ENCODE measurements at regions not wholly inside any gene's neighbourhood (a gene's known extent, or its start where the extent isn't known, plus 50 kb on each side); places are given as distances from the start of the nearest gene placed in this dataset.

DNA sequence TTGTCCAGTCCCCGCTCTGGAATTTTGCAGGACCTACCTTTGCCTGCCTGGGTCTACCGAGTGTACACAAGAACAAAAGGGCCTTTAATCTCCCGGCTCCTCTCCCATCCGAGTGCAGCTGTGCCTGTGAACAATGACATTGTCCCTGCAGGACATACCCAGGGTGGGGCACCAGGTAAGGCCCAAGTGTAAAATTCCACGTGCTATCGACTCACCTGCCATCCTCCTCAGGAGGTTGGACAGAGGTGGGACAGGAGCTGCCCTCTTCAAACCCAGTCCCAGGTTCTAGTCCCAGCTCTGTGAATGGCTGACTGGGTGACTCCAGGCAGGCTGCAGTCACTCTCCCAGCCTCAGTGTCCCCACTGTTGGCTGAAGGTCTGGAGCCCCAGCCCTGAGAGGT lies 159.6 kb upstream of the ALDH1B1 start:
- TF ChIP-seq POLR2A (IDR thresholded peaks at IDR 0.05) (no peak), CTCF (IDR thresholded peaks at IDR 0.05) (no peak)
